Putamen (tissue), 1 donor: ENCODE measurements at regions not wholly inside any gene's neighbourhood (a gene's known extent, or its start where the extent isn't known, plus 50 kb on each side); places are given as distances from the start of the nearest gene placed in this dataset.

Source experiments
- DNase-seq: peaks from one replicate; pipeline ENCODE4 v3.0.0-alpha.2; 2016; ENCODE audit warnings: low spot score

DNA sequence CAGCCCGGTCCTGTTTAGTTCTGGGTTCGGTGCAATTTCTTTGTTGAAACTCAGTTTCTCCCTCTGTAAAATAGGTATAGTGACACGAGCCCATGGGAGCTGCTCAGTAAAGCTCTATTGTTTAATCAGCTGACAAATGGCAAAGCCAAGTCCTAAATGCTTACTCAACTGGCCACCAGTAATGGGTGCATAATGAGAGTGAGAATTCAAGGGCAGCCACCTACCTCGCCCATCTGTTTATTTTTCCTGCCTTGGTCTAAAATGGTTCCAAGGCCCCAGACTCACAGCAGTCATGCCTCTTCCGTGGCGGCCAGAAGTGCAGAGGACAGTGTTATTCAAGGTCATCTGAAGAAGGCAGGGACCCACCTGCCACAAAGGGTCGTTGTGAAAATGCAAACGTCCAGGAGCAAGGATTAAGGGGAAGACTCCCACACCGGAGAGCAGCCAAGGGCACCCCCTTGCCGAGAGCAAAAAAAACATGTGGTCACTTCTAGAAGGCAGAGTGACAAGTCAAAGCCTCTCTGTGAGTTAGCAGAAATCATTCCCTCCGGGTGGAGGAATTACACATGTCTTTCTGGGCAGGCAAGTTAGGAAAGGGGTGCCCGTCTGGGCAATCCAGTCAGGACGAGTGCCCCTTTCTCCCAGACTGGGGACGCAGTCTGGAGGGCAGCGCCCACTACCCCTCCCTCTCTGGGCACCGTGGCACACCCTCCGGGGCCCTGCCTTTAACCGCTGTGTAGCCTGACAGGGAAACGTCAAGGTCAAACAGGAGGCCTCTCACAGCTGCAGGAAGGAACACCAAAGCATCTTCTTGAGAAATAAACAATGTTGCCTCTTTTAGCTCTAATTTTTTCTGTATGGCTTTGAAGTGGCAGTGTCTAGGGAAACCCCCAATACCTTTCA, 186.2 kb downstream of the FOXO1 start:
- no peak for DNase-seq

DNA sequence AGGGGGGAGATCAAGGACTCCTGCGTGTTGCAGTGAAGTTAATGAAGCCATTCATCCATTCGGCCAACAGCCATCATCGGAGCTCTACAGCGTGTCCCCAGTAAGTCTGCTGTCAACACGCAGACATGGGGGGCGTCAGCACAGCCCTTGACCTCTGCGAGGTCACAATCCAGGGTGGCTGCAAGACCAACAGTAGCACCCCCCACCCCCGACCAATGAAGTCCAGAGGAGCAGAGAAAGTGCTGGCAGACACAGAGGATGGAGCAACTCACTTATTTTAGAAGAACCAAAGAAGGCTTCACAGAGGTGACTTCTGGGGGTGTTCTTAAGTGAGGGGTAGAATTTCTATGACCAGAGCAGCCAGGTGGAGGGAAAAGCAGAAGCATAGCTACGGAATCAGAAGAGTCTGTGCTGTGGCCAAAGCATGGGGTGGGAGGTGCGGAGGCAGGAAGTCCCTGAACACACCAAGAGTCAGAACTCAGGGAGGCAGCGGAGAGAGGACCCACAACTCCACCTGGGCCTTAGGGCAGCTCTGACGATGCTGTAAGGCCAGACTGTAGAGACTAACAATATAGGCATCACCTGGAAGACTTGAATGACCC, 185.4 kb downstream of the FOXO1 start:
- no peak for DNase-seq

DNA sequence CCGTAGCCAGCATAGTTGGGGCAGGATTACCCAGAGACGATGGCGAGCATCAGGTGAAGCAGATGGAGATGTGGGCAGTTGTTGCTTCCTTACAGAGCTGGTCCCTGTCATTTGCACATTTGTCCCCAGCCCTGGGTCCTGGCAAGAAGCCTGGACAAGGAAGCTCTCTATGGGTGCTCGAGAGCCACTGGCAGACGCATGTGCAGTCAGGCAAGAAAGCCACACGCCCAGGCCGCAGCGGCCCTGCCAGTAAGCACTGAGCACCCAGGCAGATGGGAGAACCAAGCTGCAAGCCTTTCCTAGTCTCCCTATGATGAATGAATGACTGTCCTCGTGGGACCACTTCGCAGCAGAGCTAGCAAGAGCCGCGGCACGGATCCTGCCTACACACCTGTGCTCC, 182.8 kb downstream of the FOXO1 start:
- no peak for DNase-seq

DNA sequence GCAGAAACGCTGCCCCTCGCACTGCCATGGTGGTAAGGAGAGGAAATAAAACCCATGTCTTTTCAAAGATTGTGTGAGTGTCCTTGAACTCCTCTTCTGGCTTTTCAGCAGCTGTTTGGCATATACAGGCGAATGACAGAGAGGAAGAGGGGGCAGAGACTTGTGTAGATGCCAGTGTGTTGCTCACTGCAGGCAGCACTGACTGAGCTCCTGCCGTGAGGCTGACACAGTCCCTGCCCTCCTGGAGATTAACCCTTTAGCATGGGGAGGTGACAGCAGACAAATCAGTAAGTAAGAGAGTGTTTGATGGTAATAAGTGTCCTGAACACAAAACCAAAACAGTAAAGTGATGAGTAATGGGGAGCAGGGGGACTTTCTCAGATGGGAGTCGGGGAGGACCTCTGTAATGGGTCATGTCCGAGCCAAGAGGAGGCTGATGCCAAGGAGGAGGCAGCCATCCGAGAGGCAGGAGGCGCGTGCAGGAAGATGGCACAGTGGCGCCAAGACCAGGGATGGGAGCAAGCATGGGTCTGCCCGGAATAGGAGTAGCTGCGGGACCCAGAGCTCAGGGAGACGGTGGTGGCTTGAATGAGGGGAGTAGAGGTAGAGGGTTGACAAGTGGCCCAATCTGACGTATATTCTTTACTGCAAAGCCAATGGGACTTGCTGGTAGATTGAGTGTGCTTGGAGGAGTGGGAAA, 182.2 kb downstream of the FOXO1 start:
- no peak for DNase-seq

DNA sequence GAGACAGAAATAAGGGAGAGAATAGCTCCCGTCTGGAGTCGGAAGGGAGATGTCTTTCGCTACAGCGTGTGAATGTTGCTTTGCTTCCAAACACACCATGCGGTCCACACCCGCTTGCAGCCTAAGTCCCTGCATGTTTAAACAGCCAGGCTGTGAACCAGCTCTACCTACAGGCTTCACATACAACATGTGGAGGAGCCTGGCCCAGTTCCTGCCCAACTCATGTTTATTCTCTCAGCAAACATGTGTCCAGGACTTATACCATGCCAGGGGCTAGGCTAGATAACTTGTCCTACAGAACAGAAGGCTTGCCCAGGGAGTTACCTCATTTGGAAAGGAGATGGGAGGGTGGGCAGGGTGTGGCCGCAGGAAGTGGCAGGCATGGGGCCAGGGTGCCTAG, 181.5 kb downstream of the FOXO1 start:
- no peak for DNase-seq

DNA sequence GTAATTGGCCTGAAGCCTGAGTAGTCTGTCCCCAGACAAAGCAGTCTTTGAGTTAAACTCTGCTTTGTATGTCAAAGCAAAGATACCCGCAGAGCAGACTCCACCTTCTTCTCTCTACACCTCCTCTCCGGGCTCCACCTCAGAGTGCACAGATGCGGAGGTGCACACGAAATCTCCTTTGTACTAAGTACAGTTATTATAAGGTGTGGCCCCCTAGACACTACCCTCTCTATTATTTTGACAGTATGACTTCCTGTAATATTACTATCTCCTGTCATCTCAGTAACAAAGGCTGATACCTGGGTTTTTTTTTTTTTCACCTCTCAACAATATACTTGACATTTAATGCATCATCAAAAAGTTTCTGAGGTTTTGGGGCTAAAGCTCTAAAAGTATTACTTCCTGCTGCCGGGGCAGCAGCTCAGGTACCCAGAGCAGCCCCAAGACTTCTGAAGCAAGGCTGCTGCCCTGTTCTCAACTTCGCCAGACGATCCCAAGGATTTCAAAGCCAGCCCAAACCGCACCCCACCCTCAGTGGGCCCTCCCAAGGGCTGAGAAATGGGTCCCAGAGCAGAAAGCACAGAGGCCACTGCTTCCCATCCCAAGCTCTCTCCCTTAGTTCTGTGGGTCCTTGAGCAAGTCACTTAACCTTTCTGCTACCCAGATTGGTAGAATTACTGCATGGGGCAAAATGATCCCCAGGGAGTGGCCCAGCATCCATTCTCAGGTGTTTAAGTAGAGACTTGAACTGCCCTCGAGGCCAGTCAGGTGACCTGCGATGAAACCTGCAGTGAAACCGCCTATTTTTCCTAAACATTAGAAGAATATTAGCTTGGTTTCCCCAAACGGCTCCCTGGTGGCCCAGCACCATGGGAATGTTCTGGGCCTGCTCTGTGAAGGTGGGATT, 180.6 kb downstream of the FOXO1 start:
- DNase-seq, result no peak

DNA sequence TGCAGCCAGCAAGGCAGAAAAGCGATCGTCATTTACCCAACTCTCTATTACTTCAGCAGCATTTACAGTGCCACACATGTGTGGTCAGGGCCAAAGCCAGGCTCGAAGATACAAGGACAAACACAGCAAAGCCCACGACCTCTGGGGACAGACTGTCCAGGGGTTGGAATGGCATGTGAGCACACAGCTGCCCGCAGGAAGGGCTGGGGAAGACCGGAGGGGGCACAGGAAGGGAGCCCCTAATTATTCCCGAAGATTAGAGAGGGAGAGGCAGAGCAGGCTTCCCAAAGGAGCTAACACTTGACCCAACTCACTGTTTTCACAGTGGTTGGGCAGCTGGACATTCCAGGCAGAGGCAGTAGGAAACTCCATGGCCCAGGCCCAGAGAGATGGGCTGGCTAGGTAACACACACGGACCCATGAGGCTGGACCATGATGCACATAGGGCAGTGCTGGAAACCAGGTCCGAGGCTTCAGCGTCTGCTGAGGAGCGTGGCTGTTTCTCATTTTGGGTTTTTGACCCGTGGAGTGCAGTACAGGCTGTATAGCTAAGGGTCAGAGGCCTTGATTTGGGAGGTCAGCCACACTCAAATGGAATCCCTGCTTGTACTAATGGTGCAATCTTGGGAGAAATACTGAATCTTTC, 179.8 kb downstream of the FOXO1 start:
- no peak for DNase-seq

DNA sequence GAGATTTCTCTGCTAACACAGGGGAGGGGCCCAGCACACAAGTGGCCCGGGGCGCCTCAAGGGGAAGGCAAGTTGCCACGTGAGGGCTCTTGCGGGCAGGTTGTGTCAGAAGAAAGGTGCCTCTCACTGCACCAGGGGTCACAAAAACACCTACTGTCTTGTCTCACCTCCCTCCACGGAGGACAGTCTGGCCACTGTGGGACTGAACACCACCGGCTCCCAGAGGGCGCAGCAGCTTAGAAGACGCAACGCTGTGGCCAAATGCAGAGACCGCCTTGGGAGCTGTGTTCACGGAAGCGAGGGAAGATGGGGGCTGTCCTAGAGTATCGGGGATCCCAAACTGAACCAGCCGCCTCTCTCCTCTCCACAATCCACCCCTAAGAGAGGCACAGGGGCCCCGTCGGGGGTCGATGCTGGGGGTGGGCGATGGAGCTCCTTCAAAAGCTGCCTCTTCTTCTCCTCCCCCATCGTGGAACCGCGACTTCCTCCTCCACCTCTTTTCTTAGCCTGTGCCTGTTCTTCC, 177.5 kb downstream of the FOXO1 start:
- DNase-seq, result no peak

DNA sequence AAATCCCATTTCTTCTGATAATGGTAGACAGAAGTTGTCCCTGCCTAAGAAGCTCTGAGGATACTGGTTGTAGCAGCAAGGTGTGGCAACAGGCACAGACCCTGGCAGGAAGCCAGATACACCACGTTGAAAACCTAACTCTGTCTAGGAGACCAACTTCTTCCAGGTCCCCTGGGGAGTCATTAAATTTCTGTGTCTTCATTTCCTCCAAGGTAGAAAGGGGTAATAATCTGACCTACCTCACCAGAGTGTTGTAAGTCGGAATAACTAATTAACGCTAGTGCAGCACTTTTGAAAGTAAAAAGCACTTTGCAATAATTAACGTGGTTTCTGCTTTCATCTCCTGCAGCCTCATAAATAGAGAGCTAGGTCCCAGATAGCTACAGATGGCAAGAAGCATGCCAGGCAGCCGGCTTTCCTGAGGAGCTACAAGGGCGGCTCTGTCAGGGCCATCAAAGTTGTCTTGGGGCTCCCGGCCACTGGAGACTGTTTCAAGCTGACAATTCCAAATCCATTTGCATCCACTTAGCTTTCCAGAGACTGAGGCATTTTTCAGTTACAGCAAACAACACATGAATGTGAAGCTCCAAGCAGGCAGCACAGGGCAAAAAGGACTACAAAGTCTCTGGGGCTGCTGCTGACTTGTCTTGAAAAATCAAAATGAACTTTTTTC, 176.2 kb downstream of the FOXO1 start:
- no peak for DNase-seq

DNA sequence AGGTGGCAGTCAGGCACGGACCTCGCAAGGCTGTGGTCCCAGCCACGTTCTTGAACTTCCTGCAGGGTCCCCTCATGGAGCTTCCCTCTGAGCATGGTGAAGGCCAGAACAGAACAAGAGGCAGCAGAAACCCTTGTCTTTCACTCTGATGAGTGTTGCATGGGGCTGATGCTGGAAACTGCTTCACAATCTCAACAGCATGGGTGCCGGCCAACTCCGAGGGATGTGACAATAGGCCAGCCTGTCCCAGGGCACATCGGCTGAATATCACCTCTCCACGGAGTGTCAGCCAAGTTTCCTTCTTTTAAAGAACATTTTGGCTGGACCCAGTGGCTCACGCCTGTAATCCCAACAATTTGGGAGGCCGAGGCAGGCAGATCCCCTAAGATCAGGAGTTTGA, 173.9 kb downstream of the FOXO1 start:
- no peak for DNase-seq

DNA sequence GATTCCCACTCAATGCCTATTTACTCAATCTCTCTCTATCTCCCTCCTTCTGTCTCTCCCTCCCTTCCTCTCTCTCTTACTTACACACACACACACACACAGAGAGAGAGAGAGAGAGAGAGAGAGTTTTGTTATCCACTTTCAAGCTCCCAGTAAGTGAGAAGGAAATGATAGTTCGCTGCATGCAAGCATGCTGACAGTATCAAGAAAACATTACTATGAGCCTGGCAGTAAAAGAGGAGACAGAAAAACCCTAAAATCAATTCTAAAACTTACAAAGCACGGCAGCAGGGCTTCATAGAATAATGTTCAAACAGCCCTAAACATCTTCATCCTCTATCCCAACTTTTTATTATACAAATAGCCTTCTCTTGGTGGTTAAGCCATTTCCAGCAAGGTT, 171.9 kb downstream of the FOXO1 start:
- no peak for DNase-seq

DNA sequence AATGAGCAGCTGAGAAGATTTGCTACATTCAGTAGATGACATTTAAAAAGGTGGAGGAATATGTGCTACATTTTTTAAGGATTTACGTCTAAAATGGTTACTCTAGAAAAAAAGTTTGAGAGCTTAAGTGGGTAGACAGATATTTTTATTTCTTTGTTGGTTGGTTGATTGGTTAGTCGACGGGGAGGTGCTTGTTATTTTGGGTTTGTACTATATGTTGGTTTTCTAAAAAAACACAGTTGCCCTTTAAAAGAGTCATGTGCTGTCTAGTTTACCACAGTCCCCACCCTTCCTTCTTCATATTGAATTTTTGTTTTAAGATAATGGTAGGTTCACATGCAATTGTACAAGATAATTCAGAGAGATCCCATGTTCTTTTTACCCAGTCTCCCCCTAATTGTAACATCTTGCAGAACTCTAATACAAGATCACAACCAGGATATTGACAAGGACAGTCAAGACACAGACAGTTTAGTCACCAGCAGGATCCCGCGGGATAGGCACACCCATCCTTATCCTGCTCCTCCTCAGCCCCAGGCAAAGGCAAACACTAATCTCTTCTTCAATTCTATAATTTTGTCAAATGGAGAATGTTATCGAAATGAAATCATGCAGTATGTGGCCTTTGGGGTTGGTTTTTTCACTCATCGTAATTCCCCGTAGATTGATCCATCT, 171.4 kb downstream of the FOXO1 start:
- no peak for DNase-seq

DNA sequence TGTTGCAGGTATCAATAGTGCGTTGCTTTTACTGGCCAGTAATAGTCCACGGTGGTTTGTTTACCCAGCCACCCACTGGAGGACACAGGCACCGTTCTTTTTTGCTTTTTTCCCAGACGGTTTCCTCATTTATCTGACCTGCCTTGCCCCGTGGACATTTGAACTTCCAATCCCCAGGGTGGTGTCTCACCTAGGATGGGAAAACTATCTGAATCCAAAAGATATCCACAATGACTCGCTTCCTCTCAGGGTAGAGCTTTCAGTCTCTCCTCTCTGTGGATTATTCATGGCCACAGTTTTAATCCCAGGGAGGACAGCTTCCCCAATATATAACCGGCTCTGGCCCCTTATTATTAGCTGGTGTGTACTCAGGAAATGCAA, 170.8 kb downstream of the FOXO1 start:
- no peak for DNase-seq

DNA sequence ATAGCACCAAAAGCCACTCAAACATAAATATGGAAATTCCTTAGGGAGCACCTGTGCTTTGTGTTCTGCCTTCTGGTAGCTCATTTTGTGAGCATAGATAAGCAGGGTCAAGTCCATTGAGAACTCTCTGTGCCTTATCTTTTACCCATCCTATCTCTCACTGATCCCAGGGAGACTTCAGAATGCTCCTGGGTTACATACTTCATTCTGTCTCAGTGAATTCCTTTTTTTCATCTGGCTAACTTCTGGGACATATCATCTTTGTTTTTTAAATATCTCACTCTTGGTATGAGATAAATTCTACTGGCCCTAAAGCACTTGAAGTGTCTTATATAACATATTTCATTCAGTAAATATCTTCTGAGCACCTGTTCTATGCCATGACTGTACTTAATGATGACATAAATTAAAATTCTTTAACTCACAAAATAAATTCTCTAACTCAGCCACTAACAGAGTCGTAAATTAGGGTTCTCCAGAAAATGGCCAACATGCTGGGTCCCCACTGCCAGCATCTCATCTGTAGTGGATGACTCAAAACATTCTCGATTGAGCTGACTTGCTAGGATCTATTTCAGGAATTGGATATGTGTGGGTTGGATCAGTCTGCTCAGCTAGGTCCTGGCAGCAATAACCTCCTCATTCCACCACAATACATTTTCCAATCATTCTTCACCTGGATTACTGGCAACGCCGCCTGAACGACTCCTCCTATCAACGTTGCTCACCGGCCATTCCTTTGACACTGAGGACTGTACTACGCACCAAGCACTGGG, 170.2 kb downstream of the FOXO1 start:
- peak; percentile 36 for DNase-seq

DNA sequence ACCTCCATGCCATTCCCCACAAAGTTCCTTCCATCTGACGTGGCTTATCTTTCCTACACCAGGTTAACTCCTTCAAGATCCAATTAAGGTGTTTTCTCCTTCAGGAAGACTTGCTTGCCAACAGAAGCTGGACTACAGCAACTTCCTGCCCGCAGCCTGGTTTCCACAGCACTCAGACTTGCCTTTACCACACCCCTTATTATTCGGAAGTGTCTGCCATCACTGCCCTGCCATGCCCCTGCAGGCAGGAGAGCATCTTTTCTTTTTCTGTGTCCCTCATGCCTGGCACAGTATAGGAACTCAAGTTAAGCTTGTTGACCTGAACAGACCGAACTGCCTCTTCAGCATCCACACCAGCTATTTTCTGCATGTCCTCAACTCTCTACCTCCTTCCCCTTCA, 168.0 kb downstream of the FOXO1 start:
- no peak for DNase-seq

DNA sequence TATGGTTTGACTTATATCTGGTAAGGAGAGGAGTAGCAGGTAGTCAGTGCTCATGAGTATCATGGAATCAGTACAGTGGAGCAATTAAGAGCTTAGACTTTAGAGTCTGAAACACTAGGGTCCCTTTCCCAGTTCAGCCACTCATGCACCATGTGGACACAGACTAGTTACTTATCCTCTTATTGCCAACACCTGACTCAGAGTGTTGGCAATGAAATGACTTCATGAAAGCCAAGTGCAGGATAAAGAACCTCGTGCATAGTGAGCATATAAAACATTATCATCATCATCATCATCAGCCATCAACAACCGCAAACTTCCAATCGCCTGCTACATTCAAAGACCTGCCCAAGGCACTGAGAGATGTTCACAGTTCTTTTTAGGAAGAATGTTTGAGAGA, 164.2 kb downstream of the FOXO1 start:
- DNase-seq, result no peak

DNA sequence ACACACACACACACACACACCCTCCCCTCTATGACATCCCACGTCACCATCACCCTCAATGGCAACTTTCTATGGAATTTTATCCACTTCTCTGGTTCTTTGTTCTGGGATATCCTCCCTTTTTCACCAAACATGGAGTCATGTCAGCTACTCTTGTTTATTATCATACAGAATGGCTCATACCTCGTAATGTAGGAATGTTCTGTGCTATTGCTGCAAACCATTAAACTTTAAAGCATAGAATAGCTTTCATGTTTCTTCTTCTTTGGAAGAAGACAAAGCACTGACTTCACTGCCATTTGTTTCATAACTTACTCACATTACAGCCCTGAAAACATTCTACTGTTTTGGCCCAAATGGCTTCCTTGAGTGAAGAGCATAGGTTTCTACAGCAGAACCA, 163.4 kb downstream of the FOXO1 start:
- no peak for DNase-seq

DNA sequence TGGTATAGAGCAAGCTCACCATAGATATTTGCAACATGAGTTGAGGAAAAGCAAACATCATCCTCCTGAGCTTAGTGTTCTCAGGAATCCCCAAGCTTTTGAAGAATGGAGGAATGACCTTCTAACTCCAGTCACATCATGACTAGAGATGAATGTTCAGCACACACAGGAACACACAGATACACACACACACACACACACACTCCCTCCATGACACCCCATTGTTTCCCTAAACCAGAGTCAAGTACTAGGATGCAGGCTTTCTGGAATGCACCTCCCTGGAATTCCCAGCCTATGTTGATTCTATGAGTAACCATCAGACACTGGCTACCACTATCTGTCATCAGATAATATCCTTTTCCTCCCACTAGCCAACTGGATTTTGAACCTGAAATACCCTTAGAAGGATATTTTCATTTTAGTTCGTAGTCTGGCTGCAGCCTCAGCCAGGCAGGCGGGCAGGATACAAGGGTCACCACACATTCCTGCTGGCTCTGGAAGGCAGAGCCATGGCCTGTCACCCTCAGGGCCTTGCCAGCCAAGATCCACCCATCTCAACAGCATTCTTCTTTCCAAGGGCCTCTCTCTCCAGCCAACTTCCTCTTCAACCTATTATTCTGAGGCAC, 162.4 kb downstream of the FOXO1 start:
- no peak for DNase-seq

DNA sequence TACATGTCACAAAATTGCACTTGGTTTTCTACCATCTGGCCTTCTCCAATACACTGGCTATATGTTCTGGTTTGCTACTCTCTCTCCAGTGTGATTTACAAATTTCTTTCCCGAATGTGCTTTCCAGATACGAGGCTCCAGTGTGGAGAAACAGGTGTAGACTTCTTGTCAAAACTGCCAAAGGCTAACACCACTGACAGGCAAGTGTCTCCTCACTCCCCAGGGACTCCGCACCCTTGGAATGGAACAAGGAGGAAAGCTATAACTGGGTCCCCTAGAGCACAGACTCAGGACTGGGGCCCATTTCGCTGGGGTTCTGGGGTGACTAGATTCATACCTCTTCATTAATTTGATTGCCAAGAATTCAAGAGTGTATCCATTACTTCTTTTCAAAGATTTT, 161.8 kb downstream of the FOXO1 start:
- no peak for DNase-seq
